HG02870 (cell line): ENCODE measurements at regions not wholly inside any gene's neighbourhood (a gene's known extent, or its start where the extent isn't known, plus 50 kb on each side); places are given as distances from the start of the nearest gene placed in this dataset.

Experiments used
- ATAC-seq: cut with Tn5 transposase; IDR thresholded peaks from one replicate; pipeline ENCODE4 v1.9.1; 2021; ENCODE audit warnings: mild to moderate bottlenecking, moderate library complexity; ENCODE audit not compliant: unreplicated experiment

GRCh38 chr2:8525582-8526402 is 156.1 kb upstream of the ID2 start:
- peak; percentile 59 for ATAC-seq

GRCh38 chr2:8526403-8526696 is 155.5 kb upstream of the ID2 start:
- no peak for ATAC-seq

- ATAC-seq = no peak
Observed at GRCh38 chr2:8527031-8527430, 154.8 kb upstream of the ID2 start.

DNA sequence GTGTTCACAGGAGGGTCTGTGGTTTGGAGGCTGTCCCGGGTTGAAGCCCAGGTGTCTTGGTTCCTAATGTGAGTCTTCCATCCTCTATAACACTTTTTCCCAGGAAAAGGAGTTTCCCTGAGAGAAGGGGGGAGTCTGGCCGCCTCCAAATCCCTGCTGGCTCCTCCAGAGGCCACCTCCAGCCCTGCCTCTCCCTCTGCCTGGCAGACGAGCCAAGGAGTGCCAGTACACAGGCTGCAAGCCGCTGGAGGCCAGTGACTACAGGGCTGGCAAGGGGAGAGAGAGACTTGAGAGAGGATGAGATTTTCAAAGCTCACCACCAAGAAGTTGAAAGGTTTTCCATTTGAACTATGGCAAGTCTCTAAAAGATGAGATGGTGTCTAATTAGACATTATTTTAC is 154.2 kb upstream of the ID2 start:
- no peak for ATAC-seq

- no peak for ATAC-seq
Observed at GRCh38 chr2:8528863-8529262, 153.0 kb upstream of the ID2 start.

- ATAC-seq = no peak
Observed at GRCh38 chr2:8529706-8530277, 152.1 kb upstream of the ID2 start.

- no peak for ATAC-seq
Observed at GRCh38 chr2:8531481-8531880, 150.4 kb upstream of the ID2 start.

GRCh38 chr2:8532438-8532837 is 149.4 kb upstream of the ID2 start:
- no peak for ATAC-seq

DNA sequence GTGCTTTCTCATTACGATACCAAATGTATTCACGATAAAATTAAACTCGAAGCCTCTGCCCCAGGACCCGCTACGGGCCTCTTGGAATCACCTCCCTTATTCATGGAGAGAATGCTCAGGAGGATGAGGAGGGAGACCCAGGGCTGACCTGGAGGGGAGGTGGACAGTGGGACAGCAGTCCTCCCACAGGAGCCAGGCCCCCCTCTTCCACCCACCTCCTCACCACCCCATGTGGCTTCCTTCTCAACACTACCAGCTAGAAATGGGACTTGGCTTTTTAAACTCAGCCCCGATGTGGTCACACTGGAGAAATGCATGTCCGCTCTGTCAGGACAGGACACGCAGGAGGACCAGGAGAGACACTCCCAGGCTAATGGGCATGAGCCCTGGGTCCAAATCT is 147.9 kb upstream of the ID2 start:
- no peak for ATAC-seq

- no peak for ATAC-seq
Observed at GRCh38 chr2:8534386-8534728, 147.5 kb upstream of the ID2 start.

DNA sequence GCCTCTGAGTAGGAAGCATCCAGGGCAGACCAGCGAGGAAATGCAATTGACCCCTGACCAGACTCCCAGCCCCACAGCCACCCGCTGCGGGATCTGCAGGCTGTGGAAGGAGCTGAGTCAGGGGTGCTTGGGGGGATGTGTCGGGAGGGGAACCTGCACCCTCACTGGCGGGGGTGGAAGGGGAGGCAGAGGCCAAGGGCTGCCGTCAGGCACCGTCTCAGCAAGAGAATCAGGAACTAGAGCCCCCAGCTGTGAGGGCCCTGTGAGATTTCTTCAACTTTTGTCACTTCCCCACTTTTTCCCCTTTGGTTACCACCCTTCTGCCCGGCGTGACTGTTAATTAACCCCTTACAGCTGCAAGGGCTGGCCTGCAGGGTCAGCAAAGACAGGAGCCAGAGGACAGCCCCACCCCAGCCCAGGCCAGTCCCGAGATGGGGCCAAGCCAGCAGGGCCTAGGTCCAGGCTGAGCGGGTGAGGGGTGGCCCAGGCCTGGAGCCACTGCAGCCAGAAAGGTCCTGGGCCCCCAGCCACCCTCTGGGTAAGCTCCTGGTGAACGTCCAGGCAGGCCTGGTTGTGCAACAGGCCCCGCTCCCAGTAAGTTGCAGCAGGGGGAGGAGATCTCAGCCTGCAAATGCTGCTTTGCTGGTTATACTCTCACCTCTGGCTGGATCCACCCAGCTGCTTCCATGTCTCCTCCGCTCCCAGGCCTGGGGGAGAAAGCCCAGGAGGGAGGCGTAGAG is 147.0 kb upstream of the ID2 start:
- ATAC-seq = no peak

DNA sequence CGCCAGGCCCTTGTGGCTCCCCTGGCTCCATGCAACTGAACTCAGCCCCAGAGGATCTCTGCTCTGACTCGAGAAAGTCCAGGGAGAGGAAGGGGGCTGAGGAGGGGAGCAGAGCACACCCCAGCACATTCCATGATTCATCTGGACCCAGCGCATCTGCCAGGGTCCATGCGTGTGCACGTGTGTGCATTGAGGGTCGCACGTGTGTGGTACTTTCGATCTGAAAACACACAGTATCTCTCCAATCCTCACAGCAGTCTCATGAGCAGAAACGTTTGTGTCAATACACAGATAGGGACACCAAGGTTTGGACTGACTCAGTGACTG is 146.4 kb upstream of the ID2 start:
- ATAC-seq = no peak

DNA sequence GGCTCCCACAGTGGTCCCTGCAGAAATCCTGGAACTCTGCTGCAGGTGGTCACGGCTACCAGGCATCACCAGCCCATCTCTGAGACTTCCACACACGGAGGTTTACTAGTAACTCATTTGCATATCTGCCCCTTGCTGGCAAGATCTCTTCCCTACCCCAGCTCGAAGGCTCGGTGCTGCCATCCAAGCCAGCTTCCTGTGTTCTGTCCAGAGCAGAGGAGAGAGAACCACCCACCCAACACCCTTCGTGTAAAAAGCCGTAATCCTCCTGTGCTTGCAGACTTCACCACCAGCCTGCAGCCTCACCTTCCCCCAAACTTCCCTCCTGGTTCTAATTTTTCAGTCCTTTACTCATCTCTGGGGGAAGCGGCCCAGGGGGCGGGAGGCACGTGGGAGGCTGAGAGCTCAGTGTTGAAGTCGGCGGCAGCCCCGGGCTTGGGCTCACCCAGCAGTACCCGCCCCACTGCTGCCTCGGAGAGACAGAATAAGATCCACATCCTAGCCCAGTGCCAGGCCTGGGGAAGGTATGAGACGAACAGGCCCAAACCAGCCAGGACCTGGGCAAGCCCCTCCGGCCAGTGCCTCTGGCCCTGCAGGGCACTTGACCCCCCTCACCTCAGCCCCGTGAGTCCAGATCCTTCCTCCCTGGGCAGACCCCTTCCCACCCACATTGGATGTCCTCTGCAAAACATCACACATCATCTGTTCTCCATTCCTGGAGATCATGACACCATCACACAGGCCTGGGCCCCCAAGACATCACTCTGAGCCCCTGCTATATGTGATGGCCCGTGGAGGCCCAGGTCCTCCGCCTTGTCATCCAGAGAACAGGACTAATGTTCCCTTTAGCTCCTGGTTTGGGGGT is 145.8 kb upstream of the ID2 start:
- ATAC-seq = no peak

DNA sequence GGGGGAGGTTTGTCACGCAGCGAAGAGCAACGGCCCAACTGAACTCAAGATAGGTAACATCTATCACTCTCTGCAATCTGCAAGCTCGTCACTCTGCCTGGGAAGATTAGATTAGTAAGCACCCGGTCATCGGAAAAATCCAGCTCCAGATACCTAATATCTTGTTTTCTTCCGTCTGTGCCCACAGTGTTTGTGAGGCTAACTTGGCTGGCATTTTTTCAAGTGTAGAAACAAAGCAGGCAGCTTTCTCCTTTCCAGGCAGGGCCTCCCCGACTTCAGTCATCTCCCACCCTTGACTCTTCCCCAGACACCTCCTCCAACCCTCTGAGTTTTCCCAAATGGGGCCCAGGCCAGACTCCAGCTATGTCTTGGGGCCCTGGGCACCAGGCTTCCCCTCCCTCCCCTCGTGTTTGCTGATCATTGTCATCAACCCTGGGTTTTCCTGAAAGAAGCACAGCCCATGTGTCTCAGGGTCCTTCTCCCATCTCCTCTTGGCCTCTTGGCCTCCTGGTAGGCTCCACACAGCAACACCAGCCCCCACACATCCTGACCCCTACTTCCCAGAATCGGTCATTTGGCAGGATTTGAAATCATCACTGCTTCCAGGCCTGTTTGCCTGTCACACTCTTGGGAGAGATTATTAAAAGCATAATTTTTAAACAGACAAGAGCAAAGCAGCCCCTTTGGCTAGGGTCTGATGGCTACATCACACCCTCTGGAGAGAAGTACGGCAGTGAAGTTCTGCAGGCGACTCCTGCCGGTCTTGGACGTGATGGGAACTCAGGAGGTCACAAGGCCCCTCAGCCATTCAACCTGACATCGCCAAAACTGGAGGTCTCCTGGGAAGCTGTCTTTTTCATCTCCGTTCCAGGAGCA is 144.9 kb upstream of the ID2 start:
- no peak for ATAC-seq

DNA sequence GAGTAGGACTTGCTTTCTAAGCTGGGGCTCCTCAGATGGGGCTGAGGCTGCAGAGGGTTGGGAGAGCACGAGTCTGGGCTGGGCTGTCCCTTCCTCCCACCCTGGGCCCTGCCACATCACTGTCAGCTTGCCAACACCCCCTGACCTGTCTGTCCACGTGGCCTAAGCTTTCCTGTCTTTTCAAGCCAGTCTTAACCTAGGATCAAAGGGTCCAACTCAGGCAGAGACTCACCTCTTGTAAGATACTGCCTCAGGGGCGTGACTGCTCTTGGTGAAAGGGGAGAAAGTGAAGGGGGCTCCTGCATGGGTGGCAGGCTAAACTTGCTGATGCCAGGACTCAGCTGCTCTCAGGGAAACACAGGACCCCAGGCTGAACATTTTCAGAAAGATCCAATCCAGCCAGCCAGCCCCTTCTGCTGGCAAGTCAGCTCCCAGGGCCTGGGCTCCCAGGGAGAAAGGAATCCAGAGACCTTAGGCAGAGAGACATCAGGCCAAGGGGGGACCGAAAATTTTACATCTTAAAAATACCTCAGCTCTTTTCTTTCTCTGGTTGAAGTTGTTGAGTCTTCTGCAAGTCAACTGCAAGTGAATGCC is 144.2 kb upstream of the ID2 start:
- no peak for ATAC-seq

DNA sequence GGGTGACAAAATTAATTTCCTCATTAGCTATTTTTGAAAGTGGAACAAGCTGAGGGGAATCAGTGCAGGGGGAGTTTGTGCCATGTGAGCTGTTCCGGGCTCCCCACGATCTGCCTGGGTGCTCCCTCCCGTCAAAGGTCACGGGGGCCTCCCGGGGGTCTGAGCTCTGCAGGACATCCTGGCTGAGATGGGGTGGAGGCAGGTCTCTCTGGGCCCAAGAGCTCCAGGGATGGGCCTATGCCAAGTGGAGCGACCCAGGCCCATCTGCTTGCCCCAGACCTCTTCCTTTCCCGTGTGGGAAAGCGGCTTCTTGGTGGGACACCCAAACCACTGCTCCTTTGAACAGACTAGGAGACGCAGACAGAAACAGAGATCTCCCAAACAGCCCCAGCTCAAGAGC is 143.3 kb upstream of the ID2 start:
- no peak for ATAC-seq

- no peak for ATAC-seq
Observed at GRCh38 chr2:8538931-8539621, 142.8 kb upstream of the ID2 start.

- no peak for ATAC-seq
Observed at GRCh38 chr2:8539743-8540551, 141.9 kb upstream of the ID2 start.

DNA sequence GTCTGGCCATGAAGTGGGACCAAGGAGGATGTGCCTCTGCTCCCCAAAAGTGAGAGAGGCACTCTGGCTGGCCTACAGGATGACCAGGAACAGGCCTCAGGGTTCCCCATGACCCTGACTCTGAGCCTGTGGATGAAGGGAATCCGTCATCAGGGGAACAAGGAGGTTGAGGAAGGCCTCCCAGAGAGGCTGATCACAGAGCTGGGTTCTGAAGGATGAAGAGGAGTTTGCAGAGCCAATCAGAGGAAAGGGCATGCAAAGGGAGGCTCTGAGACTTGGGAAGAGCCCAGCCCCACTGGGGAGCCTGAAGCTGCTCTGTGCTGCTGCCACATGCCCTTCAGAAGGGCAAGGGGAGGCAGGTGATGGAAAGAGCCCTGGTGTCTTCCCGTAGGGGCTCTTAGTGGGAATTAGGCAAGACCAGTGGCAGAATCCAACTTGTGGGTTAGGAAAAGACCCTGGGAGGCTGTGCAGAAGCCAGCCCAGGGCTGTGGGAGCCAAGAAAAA is 141.3 kb upstream of the ID2 start:
- no peak for ATAC-seq
